Stimulated activated naive CD4-positive, alpha-beta T cell treated with Interleukin-2 at 50 U/mL for 16 hours (primary cell): ENCODE measurements at regions not wholly inside any gene's neighbourhood (a gene's known extent, or its start where the extent isn't known, plus 50 kb on each side); places are given as distances from the start of the nearest gene placed in this dataset.

Source experiments
- DNase-seq: peaks from one replicate; lab custom pipeline; 2025; lab: John Stamatoyannopoulos, UW

GRCh38 chr5:152882621-152883020 lies 477.5 kb upstream of the NMUR2 start:
- DNase-seq = no peak

- no peak for DNase-seq
These were observed 478.1 kb upstream of the NMUR2 start for GRCh38 chr5:152883066-152883775.

DNA sequence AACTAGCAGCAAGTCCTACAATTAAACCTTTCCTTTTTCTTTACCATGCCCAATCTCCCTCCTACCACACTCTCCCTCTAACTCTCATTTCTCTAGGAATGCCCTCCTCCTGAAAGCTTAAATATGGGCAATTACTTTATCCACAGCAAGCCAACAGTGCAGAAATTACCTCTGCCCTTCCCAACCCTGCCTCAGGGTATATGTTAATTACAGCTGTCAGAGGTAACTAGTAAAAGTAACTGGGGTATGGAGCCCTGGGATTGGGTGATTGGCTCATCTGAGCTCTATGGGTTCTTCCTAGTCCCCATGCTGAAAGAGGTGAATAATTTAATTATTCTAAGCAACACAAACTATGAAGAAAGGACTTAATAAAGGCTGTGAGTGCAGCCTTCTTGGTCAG lies 478.9 kb upstream of the NMUR2 start:
- DNase-seq = no peak

- no peak for DNase-seq
These were observed 495.3 kb upstream of the NMUR2 start for GRCh38 chr5:152900332-152900731.

DNA sequence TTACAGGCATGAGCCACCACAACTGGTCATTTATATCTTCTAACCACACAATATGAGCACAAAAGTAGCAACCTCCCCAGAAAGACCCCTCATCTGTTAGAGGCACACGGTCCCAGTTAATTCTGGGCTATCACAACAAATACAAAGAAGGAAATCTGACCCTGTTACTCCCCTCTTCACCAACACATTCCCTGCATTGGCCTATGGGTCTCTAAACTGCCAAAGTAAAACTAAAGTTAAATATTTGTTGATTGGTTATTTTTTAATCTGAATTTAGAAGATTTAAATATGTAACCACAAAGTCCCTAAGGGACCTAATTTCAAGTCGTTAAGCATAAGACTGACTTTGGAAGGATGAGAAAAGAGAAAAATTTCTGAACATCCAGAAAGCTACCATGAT lies 496.7 kb upstream of the NMUR2 start:
- DNase-seq = no peak

GRCh38 chr5:152905286-152905685 lies 500.2 kb upstream of the NMUR2 start:
- no peak for DNase-seq

DNA sequence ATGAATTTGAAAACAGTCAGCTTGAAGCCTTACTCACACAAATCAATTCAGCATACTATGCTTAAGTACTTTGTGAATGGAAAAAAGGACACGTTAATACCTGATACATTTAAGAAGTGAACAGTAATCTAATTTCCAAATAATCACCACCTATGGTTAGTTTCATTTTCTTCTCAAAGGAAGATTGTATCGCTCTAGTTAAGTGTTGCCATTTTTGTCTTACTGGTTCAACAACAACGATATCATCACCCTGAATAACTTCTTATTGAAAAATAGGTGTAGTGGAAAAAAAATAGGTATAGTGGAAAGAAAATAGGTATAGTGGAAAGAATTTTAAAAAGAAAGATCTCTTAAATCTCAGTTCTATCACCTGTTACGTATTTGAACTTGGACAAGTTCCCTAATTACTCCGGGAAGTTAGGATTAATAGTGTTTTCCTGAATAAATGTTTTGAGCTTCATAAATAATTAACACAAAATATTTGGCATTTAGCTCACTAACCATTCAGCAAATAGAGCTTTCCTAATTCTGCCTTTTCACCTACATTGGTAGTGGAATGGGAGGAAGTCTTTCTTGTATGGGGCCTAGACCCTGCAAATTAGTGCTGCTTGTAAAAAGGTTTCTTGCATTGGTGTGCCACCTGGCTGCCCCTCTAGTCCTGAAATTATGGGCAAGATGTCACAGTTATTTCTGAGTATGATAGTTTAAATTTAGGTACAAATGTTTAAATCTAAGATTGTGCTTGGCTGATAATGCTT lies 502.6 kb upstream of the NMUR2 start:
- no peak for DNase-seq

DNA sequence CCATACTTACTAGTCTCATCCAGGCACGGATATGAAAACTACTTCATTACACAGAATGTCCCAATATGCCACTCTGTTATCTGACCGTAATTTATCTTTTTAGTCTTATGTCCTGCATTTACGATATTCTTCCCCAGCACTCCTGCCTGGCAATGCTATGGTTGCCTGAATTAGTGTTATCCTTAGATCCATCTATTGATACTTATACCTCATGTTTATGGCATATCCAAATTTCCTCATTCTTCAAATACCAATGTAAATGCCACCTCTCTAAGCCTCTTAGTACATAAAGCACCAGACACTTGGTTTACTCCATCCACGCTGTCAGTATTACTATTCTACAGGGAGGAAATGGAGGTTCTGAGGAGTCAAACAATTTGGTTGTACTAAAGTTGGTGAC lies 507.8 kb upstream of the NMUR2 start:
- no peak for DNase-seq

- DNase-seq = no peak
These were observed 527.5 kb upstream of the NMUR2 start for GRCh38 chr5:152932621-152933020.

GRCh38 chr5:152933056-152933455 lies 528.0 kb upstream of the NMUR2 start:
- no peak for DNase-seq

GRCh38 chr5:152938630-152939029 lies 533.6 kb upstream of the NMUR2 start:
- no peak for DNase-seq

GRCh38 chr5:152942633-152943336 lies 537.7 kb upstream of the NMUR2 start:
- DNase-seq = no peak

DNA sequence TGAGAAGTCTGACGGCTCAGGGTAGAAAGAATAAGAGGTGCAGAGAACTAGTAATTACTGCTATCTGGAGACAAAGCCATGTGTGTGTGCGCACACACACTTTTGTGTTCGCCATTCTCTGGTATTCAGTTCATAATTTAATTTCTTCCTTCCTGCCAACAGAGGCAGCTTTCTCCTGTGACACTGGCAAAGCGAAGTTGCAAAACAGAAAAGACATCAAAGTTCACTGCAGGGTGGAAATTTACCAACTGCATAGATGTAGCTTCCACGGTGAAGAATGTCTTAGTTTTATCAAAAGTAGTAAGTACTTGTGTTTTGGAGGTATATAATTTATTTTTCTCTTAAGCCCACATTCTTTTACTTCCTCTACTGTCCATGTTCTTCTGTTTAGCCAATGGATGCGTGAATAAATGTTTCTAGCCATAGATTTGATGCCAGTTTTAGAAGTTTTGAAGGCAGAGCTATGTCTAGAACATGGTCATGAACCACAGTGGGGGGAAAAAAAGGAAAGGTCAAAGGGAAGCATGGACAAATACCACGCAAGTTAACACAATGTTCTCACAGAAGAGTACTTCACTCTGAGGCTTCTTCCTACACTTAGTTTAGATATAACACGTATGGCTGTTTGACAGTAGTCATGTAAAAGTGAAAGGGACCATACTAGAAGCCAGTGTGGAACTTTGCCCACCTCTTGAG lies 536.5 kb upstream of the GRIA1 start:
- DNase-seq = no peak

DNA sequence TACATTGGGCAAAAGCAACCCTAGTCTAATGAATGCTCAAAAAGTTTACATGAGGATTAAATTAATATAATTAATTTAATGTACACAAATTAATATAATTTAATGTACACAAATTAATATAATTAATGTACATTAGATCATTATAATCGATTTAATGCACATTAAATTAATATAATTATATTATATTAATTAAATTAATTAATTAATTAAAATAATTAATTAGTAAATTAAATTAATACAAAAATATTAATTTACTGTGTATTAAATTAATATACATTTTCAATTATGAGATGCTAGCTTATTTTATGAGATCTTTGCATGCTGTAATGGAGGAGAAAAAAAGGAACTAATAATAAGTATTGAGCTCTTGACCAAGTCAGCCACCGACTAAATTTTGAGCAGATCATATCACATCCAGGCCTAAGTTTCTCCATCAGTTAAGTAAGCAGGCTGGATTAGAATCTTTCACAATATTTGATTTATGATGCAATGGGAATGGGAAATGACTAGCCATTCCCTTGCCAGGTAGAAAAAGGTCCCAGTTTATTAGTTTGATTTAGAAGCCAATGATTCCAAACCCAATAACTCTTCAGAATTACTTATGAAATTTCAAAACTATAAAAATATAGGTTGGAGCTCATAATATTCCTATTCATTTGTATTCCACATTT lies 533.4 kb upstream of the GRIA1 start:
- DNase-seq = no peak

GRCh38 chr5:152978141-152978835 lies 512.2 kb upstream of the GRIA1 start:
- no peak for DNase-seq

DNA sequence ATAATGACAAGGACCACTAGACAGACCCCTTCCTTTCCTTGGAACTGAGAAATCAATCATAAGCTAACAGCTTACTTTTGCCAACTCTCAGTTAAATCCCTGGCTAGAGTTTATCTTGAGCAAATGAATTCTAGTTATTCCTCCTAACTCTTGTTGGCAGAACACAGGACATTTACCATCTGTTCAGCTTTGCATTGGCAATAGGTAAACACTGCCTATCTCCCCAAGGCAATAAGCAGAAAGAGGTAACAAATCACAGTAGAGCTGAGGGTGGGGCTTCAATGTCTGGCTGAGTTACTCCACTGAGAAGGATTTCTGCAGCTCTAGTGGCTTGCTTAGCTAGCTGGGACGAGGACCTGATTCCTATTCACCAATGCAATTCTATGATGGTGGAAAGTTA lies 503.3 kb upstream of the GRIA1 start:
- DNase-seq = no peak

GRCh38 chr5:152990217-152990616 lies 500.3 kb upstream of the GRIA1 start:
- DNase-seq = no peak

GRCh38 chr5:152990649-152991048 lies 499.8 kb upstream of the GRIA1 start:
- DNase-seq = no peak

GRCh38 chr5:152994033-152994680 lies 496.3 kb upstream of the GRIA1 start:
- DNase-seq = no peak

DNA sequence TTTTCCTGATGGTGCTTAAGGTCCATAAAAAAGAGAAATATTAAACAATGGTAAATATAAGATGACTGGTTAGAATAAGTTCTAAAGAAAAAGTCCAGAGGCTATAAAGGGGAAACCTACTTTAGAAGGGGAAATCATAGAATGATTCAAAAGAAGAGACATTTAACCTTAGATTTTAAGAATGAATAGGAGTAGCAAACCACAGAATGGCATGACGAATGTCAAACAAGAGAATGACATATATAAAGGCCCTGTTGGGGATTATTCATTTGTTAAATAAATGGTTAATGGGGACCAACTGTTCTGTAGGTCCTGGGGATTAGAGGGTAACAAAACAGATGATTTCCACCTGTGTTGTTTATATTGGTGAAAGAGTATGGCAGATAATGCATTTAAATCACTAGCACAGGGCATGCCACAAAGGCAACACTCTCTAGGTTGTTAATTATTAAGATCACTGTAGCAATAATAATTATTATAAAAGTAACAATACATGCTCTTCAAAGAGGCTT lies 495.2 kb upstream of the GRIA1 start:
- DNase-seq = no peak

- no peak for DNase-seq
These were observed 484.8 kb upstream of the GRIA1 start for GRCh38 chr5:153005711-153006110.
